Panc1 (cell line): ENCODE measurements at regions not wholly inside any gene's neighbourhood (a gene's known extent, or its start where the extent isn't known, plus 50 kb on each side); places are given as distances from the start of the nearest gene placed in this dataset.

Source experiments
- ATAC-seq: fragments of 200-7000 bp; cut with Tn5 transposase; 2 replicates; pipeline ENCODE4 v1.9.1; 2020; ENCODE audit warnings: mild to moderate bottlenecking, moderate library complexity
- BruUV-seq: library from RNA; stranded (reverse); fragments of 400-500 nt; replicated peaks from 2 replicates; lab custom pipeline; 2021; lab: Mats Ljungman, UMichigan
- CTCF ChIA-PET: fragments of 300-600 bp; sonication (Branson Sonifier 250); formaldehyde crosslinking; loops from one replicate; lab custom pipeline; 2022; ENCODE audit warnings: antibody characterized with exemption; lab: Charles Lee
- POLR2A ChIA-PET: fragments of 300-600 bp; sonication (Branson Sonifier 250); formaldehyde crosslinking; loops from one replicate; lab custom pipeline; 2022; ENCODE audit warnings: antibody characterized with exemption; lab: Charles Lee
- DNase-seq: peaks from one replicate; pipeline ENCODE4 v3.0.0-alpha.2; 2010; ENCODE audit warnings: low read depth, low spot score
- H3K27ac ChIP-seq: 2 replicates; pipeline ENCODE4 v1.5.1; 2011; ENCODE audit warnings: mild to moderate bottlenecking, low read length, inconsistent platforms
- H3K27me3 ChIP-seq: fragments of 200-500 bp; sonication (Bioruptor generic); 2 replicates; pipeline ENCODE4 v1.6.0; 2014; ENCODE audit warnings: low read length, inconsistent platforms; ENCODE audit not compliant: control insufficient read depth, insufficient read depth
- H3K36me3 ChIP-seq: fragments of 200-500 bp; sonication (Bioruptor generic); 2 replicates; pipeline ENCODE4 v1.5.1; 2014; ENCODE audit warnings: inconsistent platforms, mild to moderate bottlenecking, low read length, moderate library complexity; ENCODE audit not compliant: control insufficient read depth, insufficient read depth
- H3K4me1 ChIP-seq: 2 replicates; pipeline ENCODE4 v1.5.1; 2011; ENCODE audit warnings: inconsistent platforms, mild to moderate bottlenecking, low read length, moderate library complexity; ENCODE audit not compliant: control insufficient read depth, insufficient read depth
- H3K4me3 ChIP-seq, 2 experiments: 2 replicates each; pipeline ENCODE4 v1.5.1; 2011 to 2012; ENCODE audit warnings: low read depth in 2 of 2, low read length in 2 of 2, mild to moderate bottlenecking in 2 of 2, inconsistent platforms in 1 of 2, moderate library complexity in 1 of 2
- H3K9me3 ChIP-seq: fragments of 200-500 bp; sonication (Bioruptor generic); 2 replicates; pipeline ENCODE4 v1.5.1; 2014; ENCODE audit warnings: low read depth, mild to moderate bottlenecking, inconsistent platforms, low read length, moderate library complexity; ENCODE audit not compliant: control insufficient read depth, insufficient read depth
- CTCF ChIP-seq: fragments of 450-650 bp; IDR thresholded peaks from 2 replicates; pipeline ENCODE4 v1.5.1; 2017; ENCODE audit warnings: mild to moderate bottlenecking
- POLR2AphosphoS5 ChIP-seq: IDR thresholded peaks from 2 replicates; pipeline ENCODE4 v1.6.1; 2012; ENCODE audit warnings: mild to moderate bottlenecking, low read depth, low read length, moderate library complexity
- SIN3A ChIP-seq: IDR thresholded peaks from 2 replicates; pipeline ENCODE4 v1.6.1; 2012; ENCODE audit warnings: low read depth, mild to moderate bottlenecking, low read length, moderate library complexity, borderline replicate concordance; ENCODE audit not compliant: insufficient read depth
- TCF7L2 ChIP-seq: IDR thresholded peaks from 2 replicates; pipeline ENCODE4 v1.6.1; 2011; ENCODE audit warnings: mild to moderate bottlenecking, low read depth, low read length, inconsistent platforms
- in situ Hi-C: cut with HindIII; loops from 2 replicates; pipeline ENCODE4 v1.10.0; 2016; ENCODE audit warnings: low sequenced_read_pairs, low pct_unique_long_range_greater_than_20kb
- intact Hi-C: fragments of 100-400 bp; cut with micrococcal nuclease; formaldehyde crosslinking; loops from one replicate; pipeline ENCODE4 v1.10.0; 2022; ENCODE audit not compliant: unreplicated experiment
- TF ChIP-seq, protein P1 (sequence below), 2 experiments: IDR thresholded peaks; 2 replicates each; pipeline ENCODE4 v1.6.1; 2011 to 2012; ENCODE audit warnings: low read depth in 2 of 2, control low read depth in 1 of 2, low read length in 1 of 2, mild to moderate bottlenecking in 1 of 2, moderate library complexity in 1 of 2; ENCODE audit not compliant: insufficient read depth in 1 of 2

DNA sequence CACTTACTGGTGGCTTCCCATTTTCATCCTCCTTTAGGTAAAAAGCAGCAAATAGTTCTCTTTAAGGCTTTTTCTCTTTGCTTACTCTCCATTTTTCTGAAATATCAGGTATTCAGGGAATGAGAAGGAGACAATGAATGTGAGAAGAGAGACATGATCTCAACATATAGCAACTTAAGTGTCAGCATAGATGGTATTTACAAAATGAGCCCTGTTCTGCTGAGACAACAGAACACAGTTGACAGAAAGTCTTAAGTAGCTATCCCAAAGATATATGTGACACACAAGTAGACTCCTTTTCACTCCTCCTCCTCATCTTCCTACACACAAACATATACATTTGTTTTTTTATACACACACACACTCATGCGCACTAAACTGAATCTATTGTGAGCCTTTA lies 649.3 kb upstream of the WWC1 start:
- H3K27me3 ChIP-seq: no peaks in the 10 kb centered on the region
- CTCF ChIA-PET: no interaction called here
- H3K4me3 ChIP-seq: no peak overlapping the region
- intact Hi-C loops: no loop called here
- in situ Hi-C loops: no loop called here
- DNase-seq (no peak), ATAC-seq (no peak)
- no TSS peak for BruUV-seq
- POLR2A ChIA-PET: no interaction called here
- H3K36me3 ChIP-seq: no peaks in the 10 kb centered on the region
- H3K4me1 ChIP-seq: no peaks in the 10 kb centered on the region
- no peaks in the 10 kb centered on the region for H3K9me3 ChIP-seq
- no peak overlapping the region for H3K27ac ChIP-seq
- no peak for TF ChIP-seq TCF7L2
- no peak for TF ChIP-seq POLR2AphosphoS5
- no peak for TF ChIP-seq CTCF
- TF ChIP-seq SIN3A: no peak
- TF ChIP-seq, protein P1, sequence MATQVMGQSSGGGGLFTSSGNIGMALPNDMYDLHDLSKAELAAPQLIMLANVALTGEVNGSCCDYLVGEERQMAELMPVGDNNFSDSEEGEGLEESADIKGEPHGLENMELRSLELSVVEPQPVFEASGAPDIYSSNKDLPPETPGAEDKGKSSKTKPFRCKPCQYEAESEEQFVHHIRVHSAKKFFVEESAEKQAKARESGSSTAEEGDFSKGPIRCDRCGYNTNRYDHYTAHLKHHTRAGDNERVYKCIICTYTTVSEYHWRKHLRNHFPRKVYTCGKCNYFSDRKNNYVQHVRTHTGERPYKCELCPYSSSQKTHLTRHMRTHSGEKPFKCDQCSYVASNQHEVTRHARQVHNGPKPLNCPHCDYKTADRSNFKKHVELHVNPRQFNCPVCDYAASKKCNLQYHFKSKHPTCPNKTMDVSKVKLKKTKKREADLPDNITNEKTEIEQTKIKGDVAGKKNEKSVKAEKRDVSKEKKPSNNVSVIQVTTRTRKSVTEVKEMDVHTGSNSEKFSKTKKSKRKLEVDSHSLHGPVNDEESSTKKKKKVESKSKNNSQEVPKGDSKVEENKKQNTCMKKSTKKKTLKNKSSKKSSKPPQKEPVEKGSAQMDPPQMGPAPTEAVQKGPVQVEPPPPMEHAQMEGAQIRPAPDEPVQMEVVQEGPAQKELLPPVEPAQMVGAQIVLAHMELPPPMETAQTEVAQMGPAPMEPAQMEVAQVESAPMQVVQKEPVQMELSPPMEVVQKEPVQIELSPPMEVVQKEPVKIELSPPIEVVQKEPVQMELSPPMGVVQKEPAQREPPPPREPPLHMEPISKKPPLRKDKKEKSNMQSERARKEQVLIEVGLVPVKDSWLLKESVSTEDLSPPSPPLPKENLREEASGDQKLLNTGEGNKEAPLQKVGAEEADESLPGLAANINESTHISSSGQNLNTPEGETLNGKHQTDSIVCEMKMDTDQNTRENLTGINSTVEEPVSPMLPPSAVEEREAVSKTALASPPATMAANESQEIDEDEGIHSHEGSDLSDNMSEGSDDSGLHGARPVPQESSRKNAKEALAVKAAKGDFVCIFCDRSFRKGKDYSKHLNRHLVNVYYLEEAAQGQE (IDR thresholded peaks at IDR 0.05; ENCODE audit: insufficient read depth in 1 of 2, low read depth in 2 of 2, low read length in 1 of 2): no peak

DNA sequence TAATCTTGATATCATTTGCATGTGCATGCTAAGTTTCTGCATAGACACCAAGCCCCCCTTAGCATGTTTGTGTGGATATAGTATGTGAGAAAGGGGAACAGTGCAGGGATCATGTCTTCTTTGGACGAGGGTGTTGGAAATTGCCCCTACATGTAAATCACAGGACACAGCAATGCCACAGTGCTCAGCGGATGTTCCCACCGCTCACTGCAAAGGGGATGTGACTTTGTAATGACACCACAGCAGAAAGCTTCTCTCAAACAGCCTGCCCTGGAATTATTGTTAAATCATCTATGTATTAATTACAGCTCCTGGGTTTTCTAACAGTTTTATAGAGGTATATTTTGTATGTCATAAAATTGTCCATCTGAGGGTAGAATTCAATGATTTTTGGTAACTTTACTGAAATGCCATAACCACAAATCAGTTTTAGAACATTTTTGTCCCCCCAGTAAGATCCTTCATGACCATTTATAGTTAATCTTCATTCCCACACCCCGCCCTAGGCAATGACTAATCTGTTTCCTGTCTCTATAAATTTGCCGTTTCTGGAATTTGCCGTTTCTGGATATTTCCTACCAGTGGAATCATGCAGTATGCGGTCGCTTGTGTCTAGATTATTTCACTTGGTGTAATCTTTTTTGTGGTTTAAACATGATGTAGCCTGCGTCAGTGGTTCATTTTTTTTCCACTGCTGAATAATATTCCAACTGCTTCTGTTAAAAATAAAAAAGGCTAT lies 648.5 kb upstream of the WWC1 start:
- Histone ChIP-seq H3K36me3 (no peaks in the 10 kb centered on the region), H3K4me1 (no peaks in the 10 kb centered on the region), H3K9me3 (no peaks in the 10 kb centered on the region), H3K4me3 (no peak overlapping the region), H3K27ac (no peak overlapping the region), H3K27me3 (no peaks in the 10 kb centered on the region)
- BruUV-seq: no TSS peak
- ChIA-PET POLR2A (no interaction called here), CTCF (no interaction called here)
- intact Hi-C loops: no loop called here
- TF ChIP-seq POLR2AphosphoS5 (no peak), SIN3A (no peak), CTCF (no peak), TCF7L2 (no peak)
- TF ChIP-seq, protein P1 (IDR thresholded peaks at IDR 0.05; ENCODE audit: insufficient read depth in 1 of 2, low read depth in 2 of 2, low read length in 1 of 2): no peak
- ATAC-seq (no peak), DNase-seq (no peak)
- in situ Hi-C loops: no loop called here
